ENCODE measurements at regions not wholly inside any gene's neighbourhood (a gene's known extent, or its start where the extent isn't known, plus 50 kb on each side); places are given as distances from the start of the nearest gene placed in this dataset.

DNA sequence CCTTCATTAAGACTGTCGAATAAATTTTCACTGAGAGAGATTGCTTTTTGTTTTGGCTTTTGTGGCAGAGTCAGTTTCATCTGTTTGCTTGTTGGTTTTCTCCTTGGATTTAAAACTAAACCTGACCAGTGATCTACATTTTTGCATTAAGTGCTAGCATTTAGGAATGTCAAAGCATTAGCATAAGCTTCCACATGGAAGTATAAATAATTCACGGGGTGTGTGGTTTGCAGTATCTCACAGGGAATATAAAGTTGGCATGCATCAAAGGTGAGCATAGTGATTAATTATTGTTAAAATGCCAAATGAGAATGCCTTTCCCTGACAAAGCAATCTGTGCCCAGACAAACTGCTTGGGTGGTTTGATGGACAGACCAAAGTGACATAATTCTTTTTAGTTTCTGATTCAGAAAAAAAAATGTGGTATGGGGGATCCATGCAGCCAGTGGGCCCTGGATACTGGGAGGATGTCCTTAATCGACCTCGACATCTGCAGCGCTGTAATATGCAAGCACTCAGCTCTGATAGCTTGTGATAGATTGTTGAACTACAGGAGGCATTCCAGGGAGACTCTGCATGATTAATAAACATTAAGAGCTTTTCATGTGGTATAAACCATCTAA, 339.3 kb upstream of the POM121L12 start:
- Histone ChIP-seq H3K27me3 (replicated peaks; ENCODE audit: insufficient read depth) (no peaks in the 10 kb centered on the region), H3K9me3 (no peaks in the 10 kb centered on the region), H3K4me1 (replicated peaks) (no peaks in the 10 kb centered on the region), H3K4me3 (no peak overlapping the region), H3K27ac (no peak overlapping the region), H3K36me3 (no peaks in the 10 kb centered on the region)
- DNase-seq (ENCODE audit: low spot score) = no peak
- WGBS = 59% methylated on average over 5 of the region's 5 CpGs
- intact Hi-C loops (cut with DNase I) = no loop called here
- TF ChIP-seq CTCF (IDR thresholded peaks at IDR 0.05) = no peak
- TF ChIP-seq POLR2A (IDR thresholded peaks at IDR 0.05) = no peak
- TF ChIP-seq POLR2AphosphoS5 (IDR thresholded peaks at IDR 0.05) = no peak

DNA sequence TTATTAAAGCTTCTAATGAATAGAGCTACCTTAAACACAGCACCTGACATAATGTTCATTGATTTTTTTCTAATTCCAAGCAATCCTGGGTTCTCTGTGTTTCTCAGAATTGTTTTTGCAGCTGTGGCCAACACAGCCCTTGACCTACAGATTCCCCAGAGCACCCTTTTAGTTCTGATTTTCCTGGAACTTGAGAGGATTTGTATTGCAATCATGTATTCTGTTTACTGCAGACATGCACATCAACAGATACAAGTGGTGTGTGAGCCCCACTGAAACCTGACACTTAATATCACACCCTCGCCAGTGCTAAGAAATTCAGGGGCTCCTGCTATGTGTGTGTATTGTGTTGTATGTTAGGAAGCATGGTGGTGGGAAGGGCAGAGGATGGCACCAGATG, 344.2 kb upstream of the POM121L12 start:
- Histone ChIP-seq H3K4me3 (no peak overlapping the region), H3K9me3 (no peaks in the 10 kb centered on the region), H3K4me1 (replicated peaks) (no peaks in the 10 kb centered on the region), H3K27me3 (replicated peaks; ENCODE audit: insufficient read depth) (no peaks in the 10 kb centered on the region), H3K27ac (no peak overlapping the region), H3K36me3 (no peaks in the 10 kb centered on the region)
- TF ChIP-seq POLR2AphosphoS5 (IDR thresholded peaks at IDR 0.05) (no peak), CTCF (IDR thresholded peaks at IDR 0.05) (no peak), POLR2A (IDR thresholded peaks at IDR 0.05) (no peak)
- DNase-seq (ENCODE audit: low spot score) = no peak
- WGBS = 48% methylated on average over 1 of the region's 1 CpG
- intact Hi-C loops (cut with DNase I) = no loop called here

DNA sequence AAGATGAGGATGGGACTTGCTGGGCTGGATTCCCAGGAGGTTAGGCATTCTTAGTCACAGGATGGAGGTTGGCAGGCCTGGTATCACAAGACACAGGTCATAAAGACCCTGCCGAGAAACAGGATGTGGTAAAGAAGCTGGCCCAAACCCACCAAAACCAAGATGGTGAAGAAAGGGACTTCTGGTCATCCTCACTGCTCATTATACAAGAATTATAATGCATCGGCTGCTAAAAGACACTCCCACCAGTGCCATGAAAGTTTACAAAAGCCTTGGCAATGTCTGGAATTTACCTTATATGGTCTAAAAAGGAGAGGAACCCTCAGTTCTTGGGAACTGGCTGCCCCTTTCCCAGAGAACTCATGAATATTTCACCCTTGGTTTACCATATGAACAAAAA, 345.5 kb upstream of the POM121L12 start:
- no peak overlapping the region for H3K4me3 ChIP-seq
- H3K27ac ChIP-seq = no peak overlapping the region
- H3K36me3 ChIP-seq = no peaks in the 10 kb centered on the region
- WGBS = 86% methylated on average over 2 of the region's 2 CpGs
- DNase-seq (ENCODE audit: low spot score) = no peak
- H3K9me3 ChIP-seq = no peaks in the 10 kb centered on the region
- no peak for TF ChIP-seq POLR2AphosphoS5 (IDR thresholded peaks at IDR 0.05)
- no peak for TF ChIP-seq POLR2A (IDR thresholded peaks at IDR 0.05)
- TF ChIP-seq CTCF (IDR thresholded peaks at IDR 0.05) = no peak
- intact Hi-C loops (cut with DNase I) = no loop called here
- H3K27me3 ChIP-seq (replicated peaks; ENCODE audit: insufficient read depth) = no peaks in the 10 kb centered on the region
- H3K4me1 ChIP-seq (replicated peaks) = no peaks in the 10 kb centered on the region

DNA sequence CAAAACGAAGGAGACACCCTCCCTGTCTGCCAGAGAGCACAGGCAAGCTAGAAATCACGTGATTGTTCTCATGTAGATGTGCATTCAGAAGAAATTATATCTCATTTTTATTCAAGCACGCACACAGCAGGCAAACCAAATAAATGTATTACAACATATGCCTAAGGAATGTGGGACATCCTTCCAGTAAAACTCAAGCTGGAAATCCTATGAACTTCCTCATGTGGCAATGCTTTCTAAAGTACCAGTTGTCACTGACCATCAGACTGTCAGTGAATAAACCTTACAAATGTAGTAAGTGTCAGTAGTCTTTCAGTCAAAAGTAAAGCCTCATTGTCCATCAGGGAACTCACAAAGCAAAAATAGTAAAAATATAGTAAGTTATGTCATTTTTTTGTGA, 350.1 kb upstream of the POM121L12 start:
- H3K36me3 ChIP-seq = no peaks in the 10 kb centered on the region
- no peaks in the 10 kb centered on the region for H3K4me1 ChIP-seq (replicated peaks)
- 69% methylated on average over 3 of the region's 3 CpGs for WGBS
- DNase-seq (ENCODE audit: low spot score) = no peak
- H3K9me3 ChIP-seq = no peaks in the 10 kb centered on the region
- H3K4me3 ChIP-seq = no peak overlapping the region
- H3K27me3 ChIP-seq (replicated peaks; ENCODE audit: insufficient read depth) = no peaks in the 10 kb centered on the region
- intact Hi-C loops (cut with DNase I) = no loop called here
- TF ChIP-seq POLR2A (IDR thresholded peaks at IDR 0.05) = no peak
- no peak for TF ChIP-seq POLR2AphosphoS5 (IDR thresholded peaks at IDR 0.05)
- no peak for TF ChIP-seq CTCF (IDR thresholded peaks at IDR 0.05)
- H3K27ac ChIP-seq = no peak overlapping the region

- no peak overlapping the region for H3K4me3 ChIP-seq
- intact Hi-C loops (cut with DNase I) = no loop called here
- H3K9me3 ChIP-seq = no peaks in the 10 kb centered on the region
- 75% methylated on average over 2 of the region's 2 CpGs for WGBS
- no peaks in the 10 kb centered on the region for H3K36me3 ChIP-seq
- no peak for DNase-seq (ENCODE audit: low spot score)
- TF ChIP-seq CTCF (IDR thresholded peaks at IDR 0.05) (no peak), POLR2A (IDR thresholded peaks at IDR 0.05) (no peak), POLR2AphosphoS5 (IDR thresholded peaks at IDR 0.05) (no peak)
- H3K27me3 ChIP-seq (replicated peaks; ENCODE audit: insufficient read depth) = no peaks in the 10 kb centered on the region
- H3K4me1 ChIP-seq (replicated peaks) = no peaks in the 10 kb centered on the region
- no peak overlapping the region for H3K27ac ChIP-seq
Measured at GRCh38 chr7:52684388-52684787, 351.0 kb upstream of the POM121L12 start.
